LoVo (cell line): ENCODE measurements at regions not wholly inside any gene's neighbourhood (a gene's known extent, or its start where the extent isn't known, plus 50 kb on each side); places are given as distances from the start of the nearest gene placed in this dataset.
"Not testable (repeated sequence)": the region's sequence is repeated elsewhere in the genome, so short reads cannot be mapped to it uniquely, and the experiment has no call there.

Experiments
- DNase-seq: peaks from one replicate; pipeline ENCODE4 v3.0.0-alpha.2; 2016; ENCODE audit warnings: low spot score

DNA sequence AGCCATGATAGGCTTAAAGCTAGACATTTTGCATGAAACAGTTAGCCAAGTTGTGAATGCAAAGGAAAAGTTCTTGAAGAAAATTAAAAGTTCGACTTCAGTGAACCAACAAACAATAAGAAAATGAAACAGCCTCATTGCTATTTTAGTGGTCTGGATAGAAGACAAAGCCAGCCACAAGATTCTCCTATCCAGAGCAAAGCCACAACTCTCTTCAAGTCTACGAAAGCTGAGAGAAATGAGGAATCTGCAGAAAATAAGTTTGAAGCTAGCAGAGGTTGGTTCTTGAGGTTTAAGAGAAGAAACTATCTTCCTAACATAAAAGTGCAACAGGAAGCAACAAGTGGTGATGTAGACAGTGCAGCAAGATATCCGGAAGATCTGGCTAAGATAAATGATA lies 271.4 kb upstream of the GRM3 start:
- no peak for DNase-seq

DNA sequence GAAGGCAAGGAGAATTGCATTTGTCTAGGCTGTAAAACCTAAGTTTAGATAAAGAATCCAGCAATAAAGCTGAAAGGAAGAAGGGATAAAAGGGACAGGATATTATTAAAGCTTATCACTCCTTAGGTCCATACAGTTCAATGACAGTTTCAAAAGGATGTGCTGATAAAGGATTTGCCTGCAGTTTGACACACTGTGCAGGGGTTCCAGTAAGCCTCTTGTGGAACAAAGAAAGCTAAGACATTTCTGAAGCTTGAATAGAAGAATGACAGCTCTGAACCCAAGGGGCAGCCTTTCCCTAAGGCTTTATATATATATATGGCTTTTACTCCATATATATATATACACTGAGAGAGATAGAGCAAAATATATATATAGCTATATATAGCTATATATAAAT lies 276.8 kb upstream of the GRM3 start:
- DNase-seq, result no peak

DNA sequence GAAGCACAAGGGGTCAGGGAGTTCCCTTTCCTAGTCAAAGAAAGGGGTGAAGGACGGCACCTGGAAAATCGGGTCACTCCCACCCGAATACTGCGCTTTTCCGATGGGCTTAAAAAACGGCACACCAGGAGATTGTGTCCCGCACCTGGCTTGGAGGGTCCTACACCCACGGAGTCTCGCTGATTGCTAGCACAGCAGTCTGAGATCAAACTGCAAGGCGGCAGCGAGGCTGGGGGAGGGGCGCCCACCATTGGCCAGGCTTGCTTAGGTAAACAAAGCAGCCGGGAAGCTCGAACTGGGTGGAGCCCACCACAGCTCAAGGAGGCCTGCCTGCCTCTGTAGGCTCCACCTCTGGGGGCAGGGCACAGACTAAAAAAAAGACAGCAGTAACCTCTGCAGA lies 303.3 kb upstream of the GRM3 start:
- not testable (repeated sequence) for DNase-seq

DNA sequence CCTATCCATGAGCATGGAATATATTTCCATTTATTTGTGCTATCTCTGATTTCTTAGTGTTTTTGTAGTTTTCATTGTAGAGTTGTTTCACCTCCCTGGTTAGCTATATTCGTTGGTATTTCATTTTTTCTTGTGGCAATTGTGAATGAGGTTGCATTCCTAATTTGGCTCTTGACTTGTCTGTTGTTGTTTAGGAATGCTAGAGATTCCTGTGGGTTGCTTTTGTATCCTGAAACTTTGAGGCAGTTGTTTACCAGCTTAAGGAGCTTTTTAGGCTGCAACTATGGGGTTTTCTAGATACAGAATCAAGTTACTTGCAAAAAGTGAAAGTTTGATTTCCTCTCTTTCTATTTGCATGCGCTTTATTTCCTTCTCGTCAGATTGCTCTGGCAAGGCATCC lies 304.7 kb upstream of the GRM3 start:
- DNase-seq, result no peak

DNA sequence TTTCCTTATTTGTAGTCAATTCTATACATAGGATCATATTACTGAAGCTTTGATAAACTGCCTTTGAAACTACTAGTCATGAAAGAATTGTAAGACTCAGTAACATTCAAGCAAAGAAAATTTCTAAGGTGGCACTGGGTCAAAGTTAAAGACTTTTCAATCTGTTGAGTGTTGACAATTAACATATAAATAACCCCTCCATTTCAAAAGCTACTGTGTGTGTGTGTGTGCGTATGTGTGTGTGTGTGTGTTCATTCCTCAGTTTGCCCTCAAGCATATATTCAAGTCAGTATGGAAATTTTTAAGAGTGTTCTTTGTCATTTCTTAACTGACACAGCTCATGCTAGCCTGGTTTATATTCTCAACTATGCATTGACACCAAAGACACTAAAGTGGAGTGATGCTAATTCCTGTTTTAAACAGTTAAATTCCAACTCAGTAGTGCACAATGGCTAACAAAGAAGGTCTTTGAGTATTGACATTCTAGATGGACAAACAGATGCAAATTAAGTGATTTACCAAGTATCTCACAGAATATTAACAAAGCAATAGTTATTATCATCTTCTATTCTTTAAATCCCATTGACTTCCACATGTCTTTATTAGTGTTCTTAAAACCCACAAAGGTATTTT lies 314.8 kb upstream of the GRM3 start:
- no peak for DNase-seq

DNA sequence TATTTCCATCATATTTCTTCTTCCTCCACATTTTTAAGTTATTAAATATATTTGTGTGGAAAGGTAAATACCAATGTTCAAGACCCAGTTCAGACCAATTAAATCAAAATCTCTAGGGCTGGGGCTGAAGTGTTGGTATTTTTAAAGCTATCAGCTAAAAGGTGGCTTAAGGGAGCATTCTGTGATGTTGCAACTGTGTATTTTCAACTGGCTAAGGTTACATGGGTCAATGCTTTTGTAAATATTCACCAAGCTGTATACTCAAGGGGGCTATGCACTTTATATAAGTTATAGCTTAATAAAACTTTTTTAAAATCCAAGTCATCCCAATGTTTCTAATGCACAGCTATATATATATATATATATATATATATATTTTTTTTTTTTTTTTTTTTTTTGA lies 316.9 kb upstream of the GRM3 start:
- no peak for DNase-seq

DNA sequence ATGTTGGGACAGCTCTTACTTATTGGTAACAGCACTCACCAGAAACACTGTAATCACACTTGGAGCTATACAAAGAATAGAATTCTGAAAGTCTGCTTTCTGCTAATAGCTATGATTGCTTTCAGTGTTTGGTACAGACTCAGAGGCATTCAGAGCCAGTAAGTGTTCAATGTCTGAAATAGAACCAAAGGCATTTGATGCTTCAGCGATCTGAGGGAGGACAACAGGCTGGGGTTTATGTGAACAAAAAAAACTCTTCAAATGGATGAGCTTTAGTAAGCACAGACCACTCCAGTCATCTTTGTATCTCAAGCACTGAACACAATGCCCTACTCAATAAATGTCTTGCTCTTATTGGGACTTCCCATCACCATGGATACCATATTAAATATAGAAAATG lies 322.8 kb upstream of the GRM3 start:
- no peak for DNase-seq

DNA sequence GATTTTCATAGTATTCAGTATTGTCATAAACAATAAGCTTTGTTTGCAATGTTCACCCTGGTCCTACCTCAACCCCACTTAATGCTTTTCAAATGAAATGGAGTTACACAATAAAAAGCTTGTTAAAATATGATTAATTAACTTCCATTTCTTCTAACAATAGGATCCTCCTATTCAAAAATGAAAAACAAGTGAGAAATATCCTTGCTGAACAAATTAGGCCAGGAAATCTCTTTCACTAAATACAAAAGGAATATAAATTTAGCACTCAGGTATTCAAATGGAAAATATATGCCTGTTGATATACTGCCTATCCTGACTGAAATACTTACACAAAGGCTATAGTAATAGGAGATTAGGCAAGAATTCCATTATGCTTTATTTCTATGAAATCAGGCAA lies 323.4 kb upstream of the GRM3 start:
- DNase-seq, result no peak

DNA sequence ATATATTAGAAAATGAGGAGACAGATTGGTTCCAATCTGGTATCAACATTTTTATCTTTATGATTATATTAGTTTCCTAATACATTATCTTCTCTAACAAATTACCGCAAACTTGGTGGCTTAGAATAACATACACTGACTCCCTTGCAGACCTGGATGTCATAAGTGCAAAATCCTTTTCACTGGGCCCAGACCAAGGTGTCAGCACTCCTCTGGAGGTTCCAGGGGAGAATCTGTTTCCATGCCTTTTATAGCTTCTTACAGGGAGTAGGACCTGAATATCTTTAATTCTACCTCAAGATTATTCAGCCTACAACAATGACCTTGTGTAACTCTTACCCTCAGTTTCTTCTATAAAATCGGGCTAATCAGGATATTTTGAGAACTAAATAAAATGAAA lies 329.9 kb upstream of the GRM3 start:
- no peak for DNase-seq

DNA sequence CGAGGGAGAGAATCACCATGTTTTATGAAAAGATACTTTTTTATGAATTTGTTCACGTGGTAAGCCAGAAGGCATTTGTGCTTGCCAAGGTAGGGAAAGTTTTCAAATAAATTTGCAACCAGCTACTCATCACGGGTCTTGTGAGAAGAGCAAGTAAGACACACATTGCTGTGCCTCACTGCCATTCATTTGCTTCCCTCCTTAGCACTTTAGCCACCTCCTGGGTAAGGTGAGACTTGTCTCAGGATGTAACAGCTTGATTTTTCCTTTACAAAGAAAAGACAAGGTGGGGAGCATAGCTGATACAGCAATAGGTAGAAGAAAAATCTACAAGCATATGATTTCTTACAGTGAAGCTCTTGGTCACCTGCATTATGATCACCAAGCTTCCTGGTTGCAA lies 342.4 kb upstream of the GRM3 start:
- no peak for DNase-seq

DNA sequence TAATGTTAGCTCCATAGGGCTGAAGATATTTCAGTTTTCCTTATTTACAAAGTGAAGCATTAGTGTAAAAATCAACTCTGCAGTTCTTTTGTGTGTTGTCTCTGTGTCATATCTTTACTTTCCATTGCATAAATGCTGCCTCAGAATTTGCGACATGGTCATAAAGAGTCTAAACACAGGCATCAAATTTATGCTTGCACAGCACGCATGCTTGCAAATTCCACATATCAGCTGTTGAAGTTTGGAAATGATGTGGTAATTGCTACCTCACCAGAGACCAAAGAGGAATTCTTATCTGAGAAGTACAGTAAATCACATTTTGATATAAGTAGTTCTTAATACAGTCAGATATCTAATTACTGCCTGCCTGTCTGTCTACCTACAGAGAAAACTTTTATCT lies 348.2 kb upstream of the GRM3 start:
- no peak for DNase-seq

DNA sequence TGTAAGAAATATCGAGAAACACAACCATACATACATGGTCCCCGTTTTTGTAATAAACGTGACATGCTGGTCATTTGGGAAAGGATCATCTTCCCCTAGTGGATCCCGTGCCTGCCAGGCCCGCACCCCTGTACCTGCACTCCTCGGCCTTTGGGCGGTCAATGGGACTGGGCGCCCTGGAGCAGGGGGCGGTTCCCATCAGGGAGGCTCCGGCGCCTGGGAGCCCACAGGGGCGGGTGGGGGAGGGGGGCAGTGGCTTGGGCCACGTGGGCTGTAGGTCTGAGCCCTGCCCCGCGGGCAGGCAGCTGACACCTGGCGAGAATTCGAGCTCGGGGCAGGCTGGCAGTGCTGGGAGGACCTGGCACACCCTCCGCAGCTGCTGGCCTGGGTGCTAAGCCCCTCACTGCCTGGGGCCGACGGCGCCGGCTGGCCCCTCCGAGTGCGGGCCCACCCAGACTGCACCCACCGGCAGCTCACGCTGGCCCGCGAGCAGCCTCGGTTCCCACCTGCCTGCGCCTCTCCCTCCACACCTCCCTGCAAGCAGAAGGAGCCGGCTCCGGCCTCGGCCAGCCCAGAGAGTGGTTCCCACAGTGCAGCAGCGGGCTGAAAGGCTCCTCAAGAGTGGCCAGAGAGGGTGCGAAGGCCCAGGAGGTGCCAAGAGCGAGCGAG lies 361.6 kb upstream of the GRM3 start:
- DNase-seq, result no peak

DNA sequence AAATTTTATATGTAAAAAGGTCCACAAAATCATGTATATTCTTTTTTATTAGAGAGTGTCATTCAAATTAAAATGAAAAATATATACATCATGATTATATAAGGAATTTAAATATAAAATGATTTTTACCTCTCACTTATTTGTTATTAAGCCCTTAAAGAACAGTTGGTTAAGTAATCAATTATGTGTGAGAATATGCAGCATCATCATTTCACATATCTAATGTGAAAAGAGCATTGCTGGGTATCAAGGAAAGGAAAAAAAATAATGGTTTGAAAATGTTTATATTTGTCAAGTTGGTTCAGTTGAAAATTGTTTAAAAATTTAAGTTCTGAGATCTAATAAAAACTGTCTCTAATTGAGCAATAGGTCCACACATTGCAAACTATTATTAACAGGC lies 363.6 kb upstream of the GRM3 start:
- no peak for DNase-seq

DNA sequence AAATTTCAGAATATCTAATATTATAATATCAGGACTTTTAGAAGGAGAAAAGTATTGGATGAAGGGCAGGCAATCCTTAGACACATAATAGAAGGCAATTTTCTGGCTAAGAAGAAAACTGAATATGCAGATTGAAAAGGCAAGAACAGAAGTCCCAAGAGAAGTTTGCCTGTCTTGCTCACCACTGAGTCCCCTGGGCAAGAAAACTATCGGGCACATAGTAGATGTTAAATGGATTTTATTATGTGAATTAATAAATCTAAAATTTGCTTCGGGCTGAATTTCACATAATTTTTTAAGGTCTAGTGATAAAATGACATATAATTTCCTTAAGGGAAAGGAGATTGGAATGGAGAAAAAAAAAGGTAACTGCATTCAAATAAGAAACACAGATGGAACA lies 380.9 kb upstream of the GRM3 start:
- no peak for DNase-seq

DNA sequence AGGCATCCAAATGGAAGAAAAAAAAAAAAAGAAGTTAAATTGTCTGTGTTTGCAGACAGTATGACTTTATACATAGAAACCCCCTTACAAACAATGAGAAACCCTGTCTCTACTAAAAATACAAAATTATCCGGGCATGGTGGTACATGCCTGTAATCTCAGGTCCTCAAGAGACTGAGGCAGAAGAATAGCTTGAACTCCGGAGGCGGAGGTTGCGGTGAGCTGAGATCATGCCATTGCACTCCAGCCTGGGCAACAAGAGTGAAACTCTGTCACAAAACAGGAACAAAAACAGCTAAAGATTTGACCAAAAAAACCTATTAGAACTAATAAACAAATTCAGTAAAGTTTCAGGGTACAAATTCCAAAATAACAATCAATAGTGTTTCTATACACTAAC lies 385.8 kb upstream of the GRM3 start:
- no peak for DNase-seq

DNA sequence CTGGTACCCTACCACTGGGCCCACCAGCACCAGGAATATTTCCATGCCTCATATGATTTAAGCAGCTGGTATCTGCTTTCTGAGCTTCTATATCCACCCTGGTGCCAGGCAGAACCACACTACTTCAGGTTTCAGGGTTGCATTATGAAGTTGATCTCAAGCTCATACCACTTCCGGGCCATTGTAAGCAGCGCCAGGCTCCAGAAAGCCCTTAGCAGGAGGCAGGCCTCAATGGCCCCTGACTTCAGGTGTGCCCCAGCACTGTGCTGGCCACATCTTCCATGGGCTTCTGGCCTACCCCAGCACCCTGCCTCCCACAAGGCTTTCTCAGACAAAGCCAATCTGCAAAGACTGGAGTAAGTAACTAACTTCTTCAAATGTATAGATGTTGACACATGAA lies 391.3 kb upstream of the GRM3 start:
- no peak for DNase-seq

DNA sequence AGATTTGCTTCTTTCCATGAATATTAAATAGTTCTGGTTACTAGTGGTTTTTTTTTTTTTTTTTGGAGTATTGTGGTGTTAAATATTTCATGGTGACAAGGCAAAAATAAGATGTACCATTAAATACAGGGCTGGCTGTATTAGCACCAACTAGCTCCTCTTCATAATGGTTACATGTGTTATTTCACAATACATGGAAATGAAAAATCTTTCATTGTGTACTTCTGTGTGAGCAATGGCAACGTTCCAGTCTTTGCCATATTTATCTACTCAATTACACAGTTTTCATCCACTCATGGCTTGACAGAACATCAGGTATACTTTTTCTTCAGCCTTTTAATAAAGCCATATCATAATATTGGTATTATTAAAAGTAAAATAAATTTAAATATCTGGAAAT lies 394.7 kb upstream of the GRM3 start:
- no peak for DNase-seq

DNA sequence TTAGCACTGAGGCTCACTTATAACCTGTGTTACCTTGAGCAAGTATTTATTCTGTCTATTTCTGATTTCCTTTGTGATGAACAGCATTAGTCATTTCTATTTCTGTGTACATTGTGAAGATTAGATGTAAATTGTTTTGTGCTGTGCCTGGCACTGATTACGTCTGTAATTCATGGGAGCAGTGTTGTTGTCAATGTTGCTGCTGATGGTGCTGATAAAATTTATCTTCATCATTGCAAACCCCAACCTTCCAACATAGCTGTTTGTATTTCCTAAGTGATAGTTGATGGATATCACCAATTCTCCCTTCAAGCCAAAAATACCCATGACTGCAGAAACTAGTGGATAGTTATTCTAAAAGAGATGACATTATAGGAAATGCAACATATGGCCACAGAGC lies 400.5 kb upstream of the GRM3 start:
- no peak for DNase-seq

DNA sequence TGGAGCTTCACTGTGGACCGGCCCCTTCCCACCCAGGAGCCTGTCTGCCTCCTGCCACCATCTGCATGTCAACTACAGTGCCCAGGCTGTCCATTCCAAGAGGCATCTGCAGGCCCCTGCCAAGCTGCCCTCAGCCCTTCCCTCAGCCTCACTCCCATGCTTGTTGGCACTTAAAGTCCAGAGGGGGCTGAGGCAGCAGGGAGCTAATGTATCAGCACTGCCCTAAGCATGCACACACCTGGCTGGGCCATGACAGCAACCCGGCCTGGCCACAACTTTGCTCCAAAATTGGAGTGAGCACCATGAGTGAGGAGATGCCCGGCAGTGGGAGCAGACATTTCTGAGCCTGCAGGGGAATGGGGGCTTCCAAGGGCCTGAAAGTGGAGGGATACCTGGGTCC lies 417.5 kb upstream of the GRM3 start:
- no peak for DNase-seq

DNA sequence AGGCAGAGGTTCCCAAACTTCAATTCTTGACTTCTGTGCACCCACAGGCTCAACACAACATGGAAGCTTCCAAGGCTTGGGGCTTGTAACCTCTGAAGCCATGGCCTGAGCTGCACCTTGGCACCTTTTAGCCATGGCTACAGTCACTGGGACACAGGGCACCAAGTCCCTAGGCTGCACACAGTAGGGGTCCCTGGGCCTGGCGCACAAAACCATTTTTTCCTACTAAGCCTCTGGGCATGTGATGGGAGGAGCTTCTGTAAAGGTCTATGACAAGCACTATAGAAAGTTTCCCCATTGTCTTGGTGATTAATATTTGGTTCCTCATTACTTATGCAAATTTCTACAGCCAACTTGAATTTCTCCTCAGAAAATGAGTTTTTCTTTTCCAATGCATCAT lies 420.9 kb upstream of the GRM3 start:
- no peak for DNase-seq

DNA sequence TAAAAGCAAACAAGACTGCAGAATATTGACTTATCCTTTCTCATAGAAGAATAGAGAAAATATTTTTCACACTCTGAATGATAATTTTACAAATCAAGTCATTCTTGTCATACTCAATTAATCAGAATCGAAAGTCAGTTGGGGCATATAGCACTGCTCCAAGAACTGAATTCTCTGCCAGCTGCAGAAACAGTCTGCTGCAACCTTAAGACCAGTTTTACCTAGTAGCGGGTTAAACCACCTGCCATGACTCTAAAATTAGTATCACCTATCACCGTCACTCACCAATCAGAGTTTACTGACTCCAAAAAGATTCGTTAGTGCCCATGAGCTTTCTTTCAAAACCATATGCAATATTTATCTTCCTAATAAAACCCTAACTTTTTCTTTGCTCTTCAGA lies 429.0 kb upstream of the GRM3 start:
- DNase-seq, result no peak

DNA sequence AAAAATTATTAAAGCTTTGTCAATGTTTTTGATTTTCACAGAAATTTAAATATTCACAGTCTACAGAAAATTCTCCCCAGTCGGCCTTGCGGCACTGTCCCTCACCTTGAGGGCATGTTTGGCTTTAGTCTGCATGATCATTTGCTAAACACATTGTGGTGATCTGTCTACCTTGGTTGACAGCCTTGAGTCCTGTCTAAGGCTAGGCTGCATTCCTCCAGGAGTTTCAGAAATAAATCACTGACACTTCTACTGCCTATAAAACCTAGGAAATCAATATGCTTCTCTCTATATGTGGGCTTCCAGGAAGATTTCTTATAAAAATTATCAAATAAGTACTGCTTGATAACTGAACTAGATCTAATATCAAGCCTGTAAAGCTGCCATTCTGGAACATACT lies 430.7 kb upstream of the GRM3 start:
- no peak for DNase-seq

DNA sequence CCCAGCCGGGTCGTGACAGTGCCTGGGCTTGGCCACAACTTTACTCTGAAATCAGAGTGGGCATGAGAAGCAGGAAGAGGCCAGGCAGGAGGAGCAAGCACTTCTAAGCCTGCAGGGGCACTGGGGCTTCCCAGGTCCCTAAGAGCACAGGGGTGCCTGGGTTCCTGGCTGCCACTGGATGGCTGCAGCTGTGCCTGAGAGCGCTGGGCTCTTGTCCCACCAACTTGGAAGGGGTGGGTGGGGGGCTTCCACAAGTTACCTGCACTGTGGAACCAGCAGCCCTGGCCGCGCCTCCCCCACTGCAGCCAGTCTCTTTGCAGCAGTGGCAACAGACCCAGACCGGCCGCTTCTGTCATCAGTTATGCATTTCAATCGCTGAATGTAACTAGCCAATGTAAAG lies 434.7 kb upstream of the GRM3 start:
- DNase-seq, result no peak

DNA sequence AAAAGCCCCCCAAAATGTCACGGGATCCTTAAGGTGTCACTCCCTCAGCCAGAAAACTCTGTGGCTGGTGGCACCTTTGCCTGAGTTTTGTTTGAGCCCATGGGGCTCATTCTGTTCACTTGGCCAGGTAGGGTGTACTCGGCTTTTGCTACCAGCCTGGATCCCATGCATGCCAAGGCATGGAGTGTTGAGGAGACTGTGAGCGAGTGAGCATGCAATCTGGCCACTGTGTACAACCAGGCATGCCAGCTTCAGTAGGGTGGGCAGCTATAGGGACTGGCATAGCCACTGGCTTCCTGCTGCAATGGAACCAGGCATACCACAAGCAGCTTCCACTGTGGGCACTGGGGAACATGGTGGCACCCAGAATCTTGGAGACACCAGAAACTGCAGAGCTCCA lies 436.0 kb upstream of the GRM3 start:
- DNase-seq, result no peak

DNA sequence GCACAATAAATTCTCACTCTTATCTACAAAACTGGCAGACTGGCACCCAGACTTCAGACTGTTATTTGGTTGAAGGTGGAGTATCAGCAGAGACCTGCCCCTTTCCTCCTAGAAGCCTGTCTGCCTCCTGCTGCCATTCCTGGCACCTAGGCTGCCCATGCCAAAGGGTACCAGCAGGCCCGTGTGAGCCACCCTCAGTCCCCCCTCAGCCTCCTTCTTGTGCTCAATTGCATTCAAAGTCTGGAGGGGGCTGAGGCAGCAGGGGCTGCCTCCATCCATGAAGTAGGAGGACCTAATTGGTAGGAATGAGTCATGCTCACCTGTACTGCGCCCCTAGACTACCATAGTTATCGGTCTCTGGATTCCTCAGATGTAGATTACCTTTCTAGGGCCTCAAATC lies 440.9 kb upstream of the GRM3 start:
- no peak for DNase-seq
